ENCODE measurements at regions not wholly inside any gene's neighbourhood (a gene's known extent, or its start where the extent isn't known, plus 50 kb on each side); places are given as distances from the start of the nearest gene placed in this dataset.

GRCh38 chr6:74222768-74223333 is 526.8 kb downstream of the CD109 start:
- TF ChIP-seq POU6F1 (CRISPR knock-in tag; IDR thresholded peaks at IDR 0.05; ENCODE audit: borderline replicate concordance, low read depth) (no peak), CREB5 (CRISPR knock-in tag; IDR thresholded peaks at IDR 0.05; ENCODE audit: low read depth) (no peak), CSDC2 (CRISPR knock-in tag; IDR thresholded peaks at IDR 0.05) (no peak), RARB (CRISPR knock-in tag; IDR thresholded peaks at IDR 0.05) (no peak), ZNF70 (CRISPR knock-in tag; IDR thresholded peaks at IDR 0.05) (no peak), TOX (CRISPR knock-in tag; IDR thresholded peaks at IDR 0.05; ENCODE audit: borderline replicate concordance) (no peak), PPARA (CRISPR knock-in tag; IDR thresholded peaks at IDR 0.05; ENCODE audit: borderline replicate concordance) (no peak), GLIS3 (CRISPR knock-in tag; IDR thresholded peaks at IDR 0.05) (no peak), ZNF8 (CRISPR knock-in tag; IDR thresholded peaks at IDR 0.05) (no peak), CSRNP3 (CRISPR knock-in tag; IDR thresholded peaks at IDR 0.05) (no peak), ZC3H10 (CRISPR knock-in tag; IDR thresholded peaks at IDR 0.05) (no peak), TSHZ2 (CRISPR knock-in tag; IDR thresholded peaks at IDR 0.05) (no peak), OSR1 (CRISPR knock-in tag; IDR thresholded peaks at IDR 0.05) (no peak), PATZ1 (CRISPR knock-in tag; IDR thresholded peaks at IDR 0.05; ENCODE audit: borderline replicate concordance) (no peak), ZNF565 (CRISPR knock-in tag; conservative IDR thresholded peaks at IDR 0.05; ENCODE audit: low read depth) (no peak), ESRRG (CRISPR knock-in tag; IDR thresholded peaks at IDR 0.05) (no peak), ZFP3 (CRISPR knock-in tag; IDR thresholded peaks at IDR 0.05) (no peak), BACH2 (CRISPR knock-in tag; IDR thresholded peaks at IDR 0.05; ENCODE audit: borderline replicate concordance) (no peak), ARNTL (CRISPR knock-in tag; IDR thresholded peaks at IDR 0.05; ENCODE audit: borderline replicate concordance, low read depth) (no peak)
- ATAC-seq, result no peak

- ATAC-seq, result no peak
- TF ChIP-seq RARB (CRISPR knock-in tag; IDR thresholded peaks at IDR 0.05) (no peak), TCF4 (CRISPR knock-in tag; IDR thresholded peaks at IDR 0.05; ENCODE audit: borderline replicate concordance) (no peak), OSR1 (CRISPR knock-in tag; IDR thresholded peaks at IDR 0.05) (no peak), SNAI2 (CRISPR knock-in tag; IDR thresholded peaks at IDR 0.05) (no peak), TSHZ2 (CRISPR knock-in tag; IDR thresholded peaks at IDR 0.05) (no peak), ZFP30 (CRISPR knock-in tag; IDR thresholded peaks at IDR 0.05) (no peak), ZFP3 (CRISPR knock-in tag; IDR thresholded peaks at IDR 0.05) (no peak), GLIS3 (CRISPR knock-in tag; IDR thresholded peaks at IDR 0.05) (no peak), CREB5 (CRISPR knock-in tag; IDR thresholded peaks at IDR 0.05; ENCODE audit: low read depth) (no peak), ZNF8 (CRISPR knock-in tag; IDR thresholded peaks at IDR 0.05) (no peak), PPARA (CRISPR knock-in tag; IDR thresholded peaks at IDR 0.05; ENCODE audit: borderline replicate concordance) (no peak), PATZ1 (CRISPR knock-in tag; IDR thresholded peaks at IDR 0.05; ENCODE audit: borderline replicate concordance) (no peak), ZNF565 (CRISPR knock-in tag; conservative IDR thresholded peaks at IDR 0.05; ENCODE audit: low read depth) (no peak)
These were observed 518.0 kb downstream of the CD109 start for GRCh38 chr6:74213995-74214394.

All from SK-N-SH treated with all-trans-retinoic acid at 6 μM for 48 hours (cell line).